Loucy (cell line): ENCODE measurements at regions not wholly inside any gene's neighbourhood (a gene's known extent, or its start where the extent isn't known, plus 50 kb on each side); places are given as distances from the start of the nearest gene placed in this dataset.

ENCODE experiments used
- H2AFZ ChIP-seq: fragments of 200-600 bp; sonication (generic); 2 replicates; pipeline ENCODE4 v1.6.0; 2016; ENCODE audit warnings: antibody characterized with exemption, mild to moderate bottlenecking, low read length, moderate library complexity
- H3F3A ChIP-seq: fragments of 200-600 bp; 2 replicates; pipeline ENCODE4 v1.6.0; 2016; ENCODE audit warnings: antibody characterized with exemption, low read depth, mild to moderate bottlenecking
- H3K27me3 ChIP-seq: fragments of 200-600 bp; sonication (generic); 2 replicates; pipeline ENCODE4 v1.6.1; 2014; ENCODE audit warnings: low read length, mild to moderate bottlenecking; ENCODE audit not compliant: insufficient read depth, poor library complexity, severe bottlenecking
- H3K36me3 ChIP-seq: fragments of 200-600 bp; sonication (generic); 2 replicates; pipeline ENCODE4 v1.6.1; 2016; ENCODE audit warnings: low read length; ENCODE audit not compliant: insufficient read depth
- H3K4me1 ChIP-seq: fragments of 200-600 bp; sonication (generic); 2 replicates; pipeline ENCODE4 v1.5.1; 2014; ENCODE audit warnings: low read length, mild to moderate bottlenecking; ENCODE audit not compliant: insufficient read depth, poor library complexity, severe bottlenecking
- H3K4me2 ChIP-seq: fragments of 200-600 bp; sonication (generic); 2 replicates; pipeline ENCODE4 v1.6.0; 2014; ENCODE audit warnings: antibody characterized with exemption, low read length, low read depth, mild to moderate bottlenecking; ENCODE audit not compliant: poor library complexity, severe bottlenecking
- H3K4me3 ChIP-seq: fragments of 200-600 bp; sonication (generic); 2 replicates; pipeline ENCODE4 v1.5.1; 2014; ENCODE audit warnings: low read length, mild to moderate bottlenecking, mixed read lengths; ENCODE audit not compliant: poor library complexity, severe bottlenecking
- H3K79me2 ChIP-seq: fragments of 200-600 bp; sonication (generic); 2 replicates; pipeline ENCODE4 v1.6.1; 2014; ENCODE audit warnings: low read length; ENCODE audit not compliant: insufficient read depth
- H3K9ac ChIP-seq: fragments of 200-600 bp; sonication (generic); 2 replicates; pipeline ENCODE4 v1.6.0; 2014; ENCODE audit warnings: mild to moderate bottlenecking, low read depth, low read length, moderate library complexity; ENCODE audit not compliant: poor library complexity, severe bottlenecking
- H3K9me2 ChIP-seq: fragments of 200-600 bp; sonication (generic); replicated peaks from 2 replicates; pipeline ENCODE4 v1.6.1; 2016; ENCODE audit warnings: low read depth, low read length, mixed read lengths
- H3K9me3 ChIP-seq: fragments of 200-600 bp; sonication (generic); 2 replicates; pipeline ENCODE4 v1.6.1; 2014; ENCODE audit warnings: mild to moderate bottlenecking, antibody characterized with exemption, low read length, low read depth; ENCODE audit not compliant: insufficient read depth
- H4K20me1 ChIP-seq: fragments of 200-600 bp; sonication (generic); 2 replicates; pipeline ENCODE4 v1.6.0; 2014; ENCODE audit warnings: antibody characterized with exemption, low read length, mild to moderate bottlenecking; ENCODE audit not compliant: insufficient read depth, poor library complexity, severe bottlenecking
- EZH2phosphoT487 ChIP-seq: fragments of 200-600 bp; IDR thresholded peaks from 2 replicates; pipeline ENCODE4 v1.6.1; 2018; ENCODE audit warnings: antibody characterized with exemption, mild to moderate bottlenecking, moderate library complexity, borderline replicate concordance
- TF ChIP-seq, protein P1 (sequence below): fragments of 200-600 bp; sonication (generic); conservative IDR thresholded peaks from 2 replicates; pipeline ENCODE4 v1.5.1; 2014; ENCODE audit warnings: mild to moderate bottlenecking, antibody characterized with exemption, low read length

GRCh38 chr21:20639026-20639425, 359.2 kb upstream of the NCAM2 start:
- H3K9me2 ChIP-seq: no peaks in the 10 kb centered on the region
- no peak for TF ChIP-seq EZH2phosphoT487
- TF ChIP-seq, protein P1, sequence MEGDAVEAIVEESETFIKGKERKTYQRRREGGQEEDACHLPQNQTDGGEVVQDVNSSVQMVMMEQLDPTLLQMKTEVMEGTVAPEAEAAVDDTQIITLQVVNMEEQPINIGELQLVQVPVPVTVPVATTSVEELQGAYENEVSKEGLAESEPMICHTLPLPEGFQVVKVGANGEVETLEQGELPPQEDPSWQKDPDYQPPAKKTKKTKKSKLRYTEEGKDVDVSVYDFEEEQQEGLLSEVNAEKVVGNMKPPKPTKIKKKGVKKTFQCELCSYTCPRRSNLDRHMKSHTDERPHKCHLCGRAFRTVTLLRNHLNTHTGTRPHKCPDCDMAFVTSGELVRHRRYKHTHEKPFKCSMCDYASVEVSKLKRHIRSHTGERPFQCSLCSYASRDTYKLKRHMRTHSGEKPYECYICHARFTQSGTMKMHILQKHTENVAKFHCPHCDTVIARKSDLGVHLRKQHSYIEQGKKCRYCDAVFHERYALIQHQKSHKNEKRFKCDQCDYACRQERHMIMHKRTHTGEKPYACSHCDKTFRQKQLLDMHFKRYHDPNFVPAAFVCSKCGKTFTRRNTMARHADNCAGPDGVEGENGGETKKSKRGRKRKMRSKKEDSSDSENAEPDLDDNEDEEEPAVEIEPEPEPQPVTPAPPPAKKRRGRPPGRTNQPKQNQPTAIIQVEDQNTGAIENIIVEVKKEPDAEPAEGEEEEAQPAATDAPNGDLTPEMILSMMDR: no peak
- no peak overlapping the region for H3K9ac ChIP-seq
- no peak overlapping the region for H3K4me2 ChIP-seq
- no peaks in the 10 kb centered on the region for H3K36me3 ChIP-seq
- H3K9me3 ChIP-seq: no peaks in the 10 kb centered on the region
- no peak overlapping the region for H3K4me3 ChIP-seq
- H4K20me1 ChIP-seq: no peaks in the 10 kb centered on the region
- H3K4me1 ChIP-seq: no peaks in the 10 kb centered on the region
- H2AFZ ChIP-seq: no peak overlapping the region
- H3K27me3 ChIP-seq: no peaks in the 10 kb centered on the region
- no peaks in the 10 kb centered on the region for H3F3A ChIP-seq
- no peaks in the 10 kb centered on the region for H3K79me2 ChIP-seq

DNA sequence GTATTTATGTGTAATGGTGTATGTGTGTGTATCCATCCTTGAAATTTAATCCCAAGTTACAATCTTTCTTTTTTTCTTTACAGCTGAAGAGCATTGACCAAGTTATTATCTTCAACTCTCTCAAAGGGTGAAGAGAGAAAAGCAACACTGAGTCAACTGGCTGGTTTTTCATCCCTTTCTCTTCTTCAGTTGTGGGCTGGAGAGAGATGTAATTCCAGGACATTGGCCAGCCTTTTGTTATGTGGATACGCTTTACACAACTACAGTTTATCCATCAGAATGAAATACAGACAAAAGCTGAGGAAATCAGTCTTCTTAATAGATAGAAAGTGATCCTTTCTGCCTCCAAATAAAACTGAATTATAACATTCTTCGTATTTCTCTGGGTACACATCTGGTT, 357.0 kb upstream of the NCAM2 start:
- no peaks in the 10 kb centered on the region for H3K27me3 ChIP-seq
- TF ChIP-seq, protein P1: no peak
- no peak for TF ChIP-seq EZH2phosphoT487
- H3K4me3 ChIP-seq: no peak overlapping the region
- no peak overlapping the region for H3K9ac ChIP-seq
- no peak overlapping the region for H3K4me2 ChIP-seq
- H3K9me3 ChIP-seq: peaks cover 5% of the 10 kb centered on the region; the same call in 1 of the 2 replicates
- H3K9me2 ChIP-seq: no peaks in the 10 kb centered on the region
- H3K36me3 ChIP-seq: no peaks in the 10 kb centered on the region
- H3K79me2 ChIP-seq: no peaks in the 10 kb centered on the region
- no peaks in the 10 kb centered on the region for H3F3A ChIP-seq
- no peaks in the 10 kb centered on the region for H3K4me1 ChIP-seq
- no peak overlapping the region for H2AFZ ChIP-seq
- no peaks in the 10 kb centered on the region for H4K20me1 ChIP-seq

GRCh38 chr21:20642681-20643080, 355.5 kb upstream of the NCAM2 start:
- H3K9me3 ChIP-seq: peaks cover 5% of the 10 kb centered on the region; the same call in 1 of the 2 replicates
- no peaks in the 10 kb centered on the region for H3K9me2 ChIP-seq
- H2AFZ ChIP-seq: no peak overlapping the region
- no peak overlapping the region for H3K4me3 ChIP-seq
- H3K79me2 ChIP-seq: no peaks in the 10 kb centered on the region
- H3K9ac ChIP-seq: no peak overlapping the region
- TF ChIP-seq, protein P1: no peak
- no peak for TF ChIP-seq EZH2phosphoT487
- H3K4me1 ChIP-seq: no peaks in the 10 kb centered on the region
- no peaks in the 10 kb centered on the region for H3F3A ChIP-seq
- H4K20me1 ChIP-seq: no peaks in the 10 kb centered on the region
- no peaks in the 10 kb centered on the region for H3K36me3 ChIP-seq
- no peaks in the 10 kb centered on the region for H3K27me3 ChIP-seq
- H3K4me2 ChIP-seq: no peak overlapping the region
